Esophagus squamous epithelium (tissue), 4 donors: ENCODE measurements at regions not wholly inside any gene's neighbourhood (a gene's known extent, or its start where the extent isn't known, plus 50 kb on each side); places are given as distances from the start of the nearest gene placed in this dataset.

Source experiments
- CTCF ChIP-seq, 6 experiments: fragments of 450-650 bp in 4 of 6; fragments of 200-600 bp in 2 of 6; sonication (generic) in 2 of 6; IDR thresholded peaks; one replicate each; pipeline ENCODE4 v1.5.1; 2016 to 2019; ENCODE audit warnings: antibody characterized with exemption in 6 of 6, mild to moderate bottlenecking in 4 of 6, moderate library complexity in 4 of 6
- POLR2A ChIP-seq, 4 donors: fragments of 450-650 bp; IDR thresholded peaks; one replicate each; pipeline ENCODE4 v1.6.1; 2017; ENCODE audit warnings: antibody characterized with exemption in 4 of 4, mild to moderate bottlenecking in 4 of 4, moderate library complexity in 3 of 4

- TF ChIP-seq POLR2A (IDR thresholded peaks at IDR 0.05) (no peak), CTCF (IDR thresholded peaks at IDR 0.05) (no peak)
These were observed 634.6 kb downstream of the LRRC70 start for GRCh38 chr5:63213256-63213655.
